Muscle layer of colon (tissue), 2 donors: ENCODE measurements at regions not wholly inside any gene's neighbourhood (a gene's known extent, or its start where the extent isn't known, plus 50 kb on each side); places are given as distances from the start of the nearest gene placed in this dataset.

Source experiments
- H3K27ac ChIP-seq: one replicate; pipeline ENCODE4 v1.7.0; 2013; ENCODE audit warnings: low read depth, mild to moderate bottlenecking, low read length, moderate library complexity
- H3K27me3 ChIP-seq, 2 donors: one replicate each; pipeline ENCODE4 v1.7.0; 2013; ENCODE audit warnings: low read length in 2 of 2, mild to moderate bottlenecking in 2 of 2; ENCODE audit not compliant: insufficient read depth in 2 of 2, control insufficient read depth in 1 of 2
- H3K36me3 ChIP-seq: one replicate; pipeline ENCODE4 v1.7.0; 2013; ENCODE audit warnings: mild to moderate bottlenecking, low read length; ENCODE audit not compliant: insufficient read depth
- H3K4me1 ChIP-seq: one replicate; pipeline ENCODE4 v1.7.0; 2013; ENCODE audit warnings: mild to moderate bottlenecking, low read length; ENCODE audit not compliant: insufficient read depth
- H3K4me3 ChIP-seq, 2 donors: one replicate each; pipeline ENCODE4 v1.7.0; 2013; ENCODE audit warnings: low read length in 2 of 2, low read depth in 1 of 2, mild to moderate bottlenecking in 1 of 2, moderate library complexity in 1 of 2
- H3K9ac ChIP-seq: one replicate; pipeline ENCODE4 v1.7.0; 2013; ENCODE audit warnings: low read length
- H3K9me3 ChIP-seq: one replicate; pipeline ENCODE4 v1.7.0; 2013; ENCODE audit warnings: mild to moderate bottlenecking, low read length
- donor health status: abdominal sarcoma.
- donor health status: Adenocarcinoma of cecum.

DNA sequence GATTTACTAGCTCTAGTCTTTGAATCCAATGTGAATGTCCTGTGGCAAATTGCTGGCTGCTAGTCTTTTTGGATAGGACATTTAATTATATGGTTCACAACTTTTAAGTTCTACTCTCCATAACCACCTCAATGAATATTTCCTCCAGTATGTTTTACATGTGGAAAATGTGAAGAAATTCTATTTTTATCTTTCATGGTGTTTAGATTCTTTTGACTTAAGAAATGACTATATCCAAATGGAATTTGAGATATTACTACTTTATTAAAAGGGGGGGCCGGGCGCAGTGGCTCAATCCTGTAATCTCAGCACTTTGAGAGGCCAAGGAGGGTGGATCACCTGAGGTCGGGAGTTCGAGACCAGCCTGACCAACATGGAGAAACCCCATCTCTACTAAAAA, 202.0 kb downstream of the ARL4A start:
- Histone ChIP-seq H3K4me1 (no peaks in the 10 kb centered on the region), H3K4me3 (no peak overlapping the region), H3K9me3 (no peaks in the 10 kb centered on the region), H3K9ac (no peak overlapping the region), H3K36me3 (no peaks in the 10 kb centered on the region), H3K27ac (no peak overlapping the region), H3K27me3 (no peaks in the 10 kb centered on the region)

DNA sequence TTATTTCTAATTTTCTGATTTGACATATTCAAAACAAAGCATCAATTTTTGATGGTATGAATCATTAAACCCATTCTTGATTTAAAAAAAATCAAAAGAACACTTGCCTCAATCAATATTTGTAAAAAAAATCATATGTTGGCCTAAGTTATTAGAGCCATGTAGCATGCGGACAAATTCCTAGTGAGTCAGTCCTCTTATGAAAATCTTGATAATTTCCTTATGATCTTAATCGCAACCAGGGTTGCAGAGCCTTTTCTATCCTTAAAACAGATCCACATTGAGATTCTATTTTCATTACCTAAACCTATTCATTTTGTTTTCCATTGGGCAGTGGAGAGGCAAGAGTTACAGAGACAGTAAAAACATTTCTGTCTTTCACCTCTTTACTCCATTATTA, 203.2 kb downstream of the ARL4A start:
- Histone ChIP-seq H3K36me3 (no peaks in the 10 kb centered on the region), H3K27me3 (no peaks in the 10 kb centered on the region), H3K4me3 (no peak overlapping the region), H3K4me1 (no peaks in the 10 kb centered on the region), H3K27ac (no peak overlapping the region), H3K9me3 (no peaks in the 10 kb centered on the region), H3K9ac (no peak overlapping the region)

- Histone ChIP-seq H3K27ac (no peak overlapping the region), H3K9ac (no peak overlapping the region), H3K36me3 (no peaks in the 10 kb centered on the region), H3K9me3 (no peaks in the 10 kb centered on the region), H3K4me1 (no peaks in the 10 kb centered on the region), H3K4me3 (no peak overlapping the region), H3K27me3 (no peaks in the 10 kb centered on the region)
Measured at GRCh38 chr7:12893292-12893691, 205.9 kb downstream of the ARL4A start.

DNA sequence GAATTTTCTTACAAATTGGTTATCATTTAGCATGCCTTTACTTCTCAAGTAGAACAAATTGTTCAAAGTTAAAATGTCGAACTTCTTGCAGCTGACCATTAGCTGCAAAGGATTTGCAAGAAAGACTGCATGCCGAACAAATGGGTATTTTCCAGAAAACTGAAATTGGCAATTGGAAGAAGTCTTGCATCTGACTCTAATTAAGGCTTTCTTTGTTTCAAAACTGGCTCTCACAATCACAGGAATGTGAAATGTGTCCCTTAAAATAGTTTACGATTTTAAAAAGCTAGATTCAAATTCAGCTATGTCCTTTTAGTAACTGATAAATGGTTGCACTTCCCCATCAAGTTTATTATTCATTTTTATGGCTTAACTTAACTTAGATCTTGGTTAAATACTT, 207.9 kb downstream of the ARL4A start:
- Histone ChIP-seq H3K9ac (no peak overlapping the region), H3K36me3 (no peaks in the 10 kb centered on the region), H3K27ac (no peak overlapping the region), H3K9me3 (no peaks in the 10 kb centered on the region), H3K4me1 (no peaks in the 10 kb centered on the region), H3K4me3 (no peak overlapping the region), H3K27me3 (no peaks in the 10 kb centered on the region)

- Histone ChIP-seq H3K9ac (no peak overlapping the region), H3K9me3 (no peaks in the 10 kb centered on the region), H3K27me3 (no peaks in the 10 kb centered on the region), H3K27ac (no peak overlapping the region), H3K4me3 (no peak overlapping the region), H3K4me1 (no peaks in the 10 kb centered on the region), H3K36me3 (no peaks in the 10 kb centered on the region)
Measured at GRCh38 chr7:12896316-12896715, 208.9 kb downstream of the ARL4A start.

DNA sequence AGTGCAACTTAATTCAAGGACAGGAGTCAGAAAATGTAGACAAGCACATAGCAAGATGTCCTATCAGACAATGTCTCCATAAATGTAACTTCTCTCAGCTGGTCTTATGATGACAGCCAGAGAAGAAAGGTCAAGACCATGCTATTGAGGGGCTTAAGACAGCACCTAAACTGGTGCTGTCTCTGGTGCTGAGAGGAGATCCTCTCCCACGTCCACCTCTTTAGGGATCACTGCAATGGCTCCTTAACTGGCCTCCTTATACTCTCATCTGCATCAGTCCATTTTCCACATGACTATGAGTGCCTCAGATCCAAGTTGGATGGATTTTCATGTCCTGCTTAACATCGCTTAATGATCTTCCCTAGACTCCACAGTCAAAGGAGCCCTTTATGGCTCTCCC, 210.6 kb downstream of the ARL4A start:
- no peak overlapping the region for H3K27ac ChIP-seq

GRCh38 chr7:12898620-12899019, 211.2 kb downstream of the ARL4A start:
- H3K4me3 ChIP-seq, result no peak overlapping the region
- no peak overlapping the region for H3K9ac ChIP-seq
- no peaks in the 10 kb centered on the region for H3K36me3 ChIP-seq
- H3K9me3 ChIP-seq, result no peaks in the 10 kb centered on the region
- H3K27ac ChIP-seq, result no peak overlapping the region
- no peaks in the 10 kb centered on the region for H3K4me1 ChIP-seq
- H3K27me3 ChIP-seq, result no peaks in the 10 kb centered on the region

More for the DNA sequence above, 210.6 kb downstream of the ARL4A start:
- Histone ChIP-seq H3K9ac (no peak overlapping the region), H3K4me1 (no peaks in the 10 kb centered on the region), H3K9me3 (no peaks in the 10 kb centered on the region), H3K36me3 (no peaks in the 10 kb centered on the region), H3K27me3 (no peaks in the 10 kb centered on the region), H3K4me3 (no peak overlapping the region)

DNA sequence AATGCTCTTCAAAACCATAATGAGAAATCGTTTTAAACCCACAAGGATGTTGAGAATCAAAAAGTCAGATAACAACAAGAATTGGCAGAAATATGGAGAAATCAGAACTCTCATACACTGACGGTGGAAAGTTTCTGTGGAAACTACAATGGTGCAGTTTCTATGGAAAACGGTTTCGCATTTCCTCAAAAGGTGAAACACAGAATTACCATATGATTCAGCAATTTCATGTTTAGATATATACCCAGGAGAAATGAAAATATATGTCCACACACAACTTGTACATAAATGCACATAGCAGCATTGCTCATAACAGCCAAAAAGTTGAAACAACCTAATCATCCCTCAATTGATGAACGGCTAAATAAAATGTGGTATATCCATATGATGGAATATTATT, 218.2 kb downstream of the ARL4A start:
- H3K36me3 ChIP-seq, result no peaks in the 10 kb centered on the region
- H3K27ac ChIP-seq, result no peak overlapping the region
- H3K9ac ChIP-seq, result no peak overlapping the region
- H3K9me3 ChIP-seq, result no peaks in the 10 kb centered on the region
- H3K27me3 ChIP-seq, result no peaks in the 10 kb centered on the region
- H3K4me3 ChIP-seq, result no peak overlapping the region
- no peaks in the 10 kb centered on the region for H3K4me1 ChIP-seq

GRCh38 chr7:12907774-12908173, 220.3 kb downstream of the ARL4A start:
- H3K36me3 ChIP-seq, result no peaks in the 10 kb centered on the region
- H3K9me3 ChIP-seq, result no peaks in the 10 kb centered on the region
- H3K4me1 ChIP-seq, result no peaks in the 10 kb centered on the region
- no peaks in the 10 kb centered on the region for H3K27me3 ChIP-seq
- H3K9ac ChIP-seq, result no peak overlapping the region
- H3K27ac ChIP-seq, result no peak overlapping the region
- no peak overlapping the region for H3K4me3 ChIP-seq

GRCh38 chr7:12909483-12909882, 222.1 kb downstream of the ARL4A start:
- Histone ChIP-seq H3K4me3 (no peak overlapping the region), H3K27ac (no peak overlapping the region), H3K4me1 (no peaks in the 10 kb centered on the region), H3K9me3 (no peaks in the 10 kb centered on the region), H3K27me3 (no peaks in the 10 kb centered on the region), H3K36me3 (no peaks in the 10 kb centered on the region), H3K9ac (no peak overlapping the region)

GRCh38 chr7:12911053-12911452, 223.6 kb downstream of the ARL4A start:
- H3K27me3 ChIP-seq, result no peaks in the 10 kb centered on the region
- no peak overlapping the region for H3K27ac ChIP-seq
- no peaks in the 10 kb centered on the region for H3K9me3 ChIP-seq
- H3K36me3 ChIP-seq, result no peaks in the 10 kb centered on the region
- no peak overlapping the region for H3K4me3 ChIP-seq
- H3K9ac ChIP-seq, result no peak overlapping the region
- H3K4me1 ChIP-seq, result no peaks in the 10 kb centered on the region

GRCh38 chr7:12913002-12913401, 225.6 kb downstream of the ARL4A start:
- H3K9ac ChIP-seq, result no peak overlapping the region

More at GRCh38 chr7:12913002-12913401, 225.6 kb downstream of the ARL4A start:
- no peak overlapping the region for H3K4me3 ChIP-seq
- H3K36me3 ChIP-seq, result no peaks in the 10 kb centered on the region
- no peak overlapping the region for H3K27ac ChIP-seq
- H3K27me3 ChIP-seq, result no peaks in the 10 kb centered on the region
- H3K9me3 ChIP-seq, result no peaks in the 10 kb centered on the region
- H3K4me1 ChIP-seq, result no peaks in the 10 kb centered on the region
